HUES64 (cell line): ENCODE measurements at regions not wholly inside any gene's neighbourhood (a gene's known extent, or its start where the extent isn't known, plus 50 kb on each side); places are given as distances from the start of the nearest gene placed in this dataset.

ENCODE experiments used
- H3K27ac ChIP-seq: 2 replicates; pipeline ENCODE4 v1.7.0; 2013; ENCODE audit warnings: low read depth, low read length, inconsistent platforms
- H3K27me3 ChIP-seq: 2 replicates; pipeline ENCODE4 v1.6.1; 2013; ENCODE audit warnings: mild to moderate bottlenecking, low read length; ENCODE audit not compliant: insufficient read depth
- H3K36me3 ChIP-seq: 2 replicates; pipeline ENCODE4 v1.6.1; 2013; ENCODE audit warnings: mild to moderate bottlenecking, low read length; ENCODE audit not compliant: insufficient read depth
- H3K4me1 ChIP-seq: 2 replicates; pipeline ENCODE4 v1.6.1; 2013; ENCODE audit warnings: mild to moderate bottlenecking, low read length, moderate library complexity; ENCODE audit not compliant: insufficient read depth
- H3K4me3 ChIP-seq: 2 replicates; pipeline ENCODE4 v1.5.1; 2013; ENCODE audit warnings: mild to moderate bottlenecking, low read length, moderate library complexity
- H3K9ac ChIP-seq: 2 replicates; pipeline ENCODE4 v1.6.1; 2013; ENCODE audit warnings: mild to moderate bottlenecking, low read depth, low read length
- H3K9me3 ChIP-seq: 2 replicates; pipeline ENCODE4 v1.6.1; 2013; ENCODE audit warnings: low read depth, low read length; ENCODE audit not compliant: insufficient read depth
- WGBS: fragments of 150-250, 120-280 bp; methylation state at CpG from one replicate; pipeline ENCODE4 v1.1.7; 2013; ENCODE audit warnings: missing lambda C conversion rate; 5-methylcytosine and 5-hydroxymethylcytosine counted together

DNA sequence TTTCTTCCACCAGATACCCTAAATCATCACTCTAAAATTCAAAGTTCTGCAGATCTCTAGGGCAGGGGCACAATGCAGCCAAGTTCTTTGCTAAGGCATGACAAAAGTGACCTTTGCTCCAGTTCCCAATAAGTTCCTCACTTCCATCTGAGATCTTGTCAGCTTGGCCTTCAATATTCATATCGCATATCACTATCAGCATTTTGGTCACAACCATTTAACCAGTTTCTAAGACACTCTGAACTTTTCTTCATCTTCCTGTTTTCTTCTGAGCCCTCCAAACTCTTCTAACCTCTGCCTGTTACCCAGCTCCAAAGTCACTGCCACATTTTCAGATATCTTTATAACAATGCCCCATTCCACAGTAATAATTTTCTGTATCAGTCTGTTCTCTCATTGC, 452.6 kb upstream of the TRIB2 start:
- peaks cover 22% of the 10 kb centered on the region for H3K4me1 ChIP-seq
- WGBS: 85% methylated on average over 1 of the region's 1 CpG
- H3K36me3 ChIP-seq: no peaks in the 10 kb centered on the region
- peak overlapping the region; percentile 85; the same call in 1 of the 2 replicates for H3K27ac ChIP-seq
- H3K9me3 ChIP-seq: no peaks in the 10 kb centered on the region
- H3K27me3 ChIP-seq: no peaks in the 10 kb centered on the region
- no peak overlapping the region for H3K9ac ChIP-seq
- H3K4me3 ChIP-seq: no peak overlapping the region

DNA sequence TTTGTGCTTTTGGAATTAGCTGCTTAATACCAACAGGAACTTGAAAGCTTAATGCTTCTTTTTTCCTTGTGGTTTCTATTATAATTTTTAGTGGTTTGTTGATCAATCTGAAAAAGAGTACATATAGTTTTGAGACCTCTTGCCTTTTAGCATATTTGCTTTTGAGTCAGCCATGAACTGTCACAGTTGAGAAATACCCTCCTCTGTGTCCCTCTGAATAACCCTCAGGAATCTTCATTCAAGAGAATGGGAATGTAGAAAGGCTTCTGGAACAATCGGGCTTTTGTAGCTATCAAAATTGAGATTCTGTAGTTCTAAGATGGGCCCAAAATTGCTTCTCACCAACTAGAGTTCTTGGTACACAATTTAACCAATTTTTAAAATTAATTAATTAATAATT, 451.1 kb upstream of the TRIB2 start:
- Histone ChIP-seq H3K27ac (no peak overlapping the region), H3K9me3 (no peaks in the 10 kb centered on the region), H3K9ac (no peak overlapping the region), H3K4me1 (peaks cover 22% of the 10 kb centered on the region), H3K27me3 (no peaks in the 10 kb centered on the region), H3K36me3 (no peaks in the 10 kb centered on the region), H3K4me3 (no peak overlapping the region)
- WGBS: 100% methylated on average over 1 of the region's 1 CpG

DNA sequence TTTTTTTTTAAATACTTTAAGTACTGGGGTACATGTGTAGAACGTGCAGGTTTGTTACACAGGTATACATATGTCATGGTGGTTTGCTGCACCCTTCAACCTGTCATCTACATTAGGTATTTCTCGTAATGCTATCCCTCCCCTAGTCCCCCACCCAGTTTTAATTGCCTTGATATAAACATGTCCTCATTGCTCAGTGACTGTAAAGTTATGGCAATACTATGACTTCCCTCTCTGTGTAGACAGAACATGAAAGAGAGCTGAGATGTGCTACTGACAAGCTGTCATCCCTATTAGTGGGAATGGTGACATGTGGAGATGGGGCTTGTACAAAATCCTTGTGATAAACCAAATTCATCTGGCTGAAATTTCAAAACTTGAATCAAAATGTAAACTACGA, 449.7 kb upstream of the TRIB2 start:
- Histone ChIP-seq H3K9me3 (no peaks in the 10 kb centered on the region), H3K4me3 (no peak overlapping the region), H3K36me3 (no peaks in the 10 kb centered on the region), H3K27me3 (no peaks in the 10 kb centered on the region), H3K9ac (no peak overlapping the region), H3K4me1 (peaks cover 22% of the 10 kb centered on the region), H3K27ac (no peak overlapping the region)
- 95% methylated on average over 3 of the region's 3 CpGs for WGBS

DNA sequence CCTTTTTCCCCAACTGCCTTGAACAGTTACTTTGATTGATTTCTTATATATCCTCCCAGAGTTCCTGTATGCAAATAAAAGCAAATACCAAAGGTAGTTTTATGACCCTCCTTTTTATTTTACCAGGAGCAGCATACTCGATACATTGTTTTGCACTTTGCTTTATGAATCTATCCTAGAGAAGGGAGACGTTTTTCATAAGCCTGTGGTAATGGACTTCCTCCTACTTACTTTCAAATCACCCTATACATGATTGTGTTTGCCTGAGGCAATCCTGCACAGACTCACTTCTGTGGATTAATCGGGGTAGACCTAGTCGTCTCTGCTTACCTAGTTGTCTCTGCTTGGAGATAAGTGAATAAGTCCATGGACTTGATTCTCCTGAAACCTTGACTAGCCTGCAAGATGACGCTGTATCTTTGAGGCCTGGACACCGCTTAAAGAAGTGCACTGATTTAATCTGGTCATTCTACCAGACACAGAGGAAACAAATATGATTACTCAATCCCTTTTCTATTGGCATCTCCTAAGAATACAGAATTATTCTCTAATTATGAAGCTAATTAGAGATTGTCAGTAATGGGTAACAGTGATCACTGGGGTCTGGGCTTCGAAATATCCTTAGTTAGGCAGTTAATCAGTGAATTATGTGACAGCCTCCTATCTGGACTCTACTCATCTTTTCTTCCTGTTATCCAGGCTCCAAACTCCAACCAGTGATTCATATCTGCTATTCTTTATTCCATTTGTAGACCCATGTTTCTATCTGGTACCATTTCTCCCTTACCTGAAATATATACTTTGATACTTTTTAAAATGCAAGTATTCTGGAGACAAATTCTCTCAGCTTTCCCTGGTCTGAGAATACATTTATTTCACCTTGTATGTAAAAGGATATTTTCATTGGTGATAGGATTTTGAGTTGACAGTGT, 447.4 kb upstream of the TRIB2 start:
- Histone ChIP-seq H3K4me3 (no peak overlapping the region), H3K27ac (no peak overlapping the region), H3K4me1 (peaks cover 3% of the 10 kb centered on the region; the same call in 1 of the 2 replicates), H3K9ac (no peak overlapping the region), H3K27me3 (no peaks in the 10 kb centered on the region), H3K36me3 (no peaks in the 10 kb centered on the region), H3K9me3 (no peaks in the 10 kb centered on the region)
- 84% methylated on average over 7 of the region's 7 CpGs for WGBS

DNA sequence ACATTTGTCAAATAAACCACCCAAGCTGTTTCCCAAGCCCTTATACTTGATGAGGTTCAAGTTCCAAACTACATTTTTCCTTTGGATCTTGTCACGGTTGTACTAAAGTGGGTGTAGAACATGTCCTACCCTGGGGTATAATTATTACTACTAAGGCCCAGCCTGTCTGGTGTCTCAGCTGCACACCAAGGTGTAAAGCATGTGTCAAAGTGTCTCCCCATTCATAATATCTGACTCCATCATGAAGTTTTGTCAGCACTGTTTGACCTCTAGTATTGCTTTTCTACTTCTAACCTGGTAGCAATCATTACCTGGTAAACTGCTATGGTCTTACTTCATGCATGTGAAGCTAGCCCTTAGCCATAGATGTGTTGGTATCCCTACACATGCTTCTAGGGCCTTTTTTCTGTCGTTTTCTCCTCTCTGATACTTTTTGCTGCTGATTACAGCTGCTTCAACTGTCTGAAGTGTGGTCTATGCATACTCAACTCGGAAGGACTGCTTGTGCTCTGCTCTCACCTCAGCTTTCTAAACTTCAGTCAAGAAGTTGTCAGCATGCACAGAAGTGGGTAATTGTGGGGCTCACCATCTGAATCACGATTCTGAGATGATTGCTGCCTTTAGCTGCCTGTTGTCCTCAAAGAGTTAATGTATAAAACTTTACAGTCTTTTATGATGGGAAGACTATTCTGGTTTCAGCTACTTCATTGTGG, 445.7 kb upstream of the TRIB2 start:
- Histone ChIP-seq H3K9ac (no peak overlapping the region), H3K4me1 (no peaks in the 10 kb centered on the region), H3K36me3 (no peaks in the 10 kb centered on the region), H3K9me3 (no peaks in the 10 kb centered on the region), H3K27ac (no peak overlapping the region), H3K27me3 (no peaks in the 10 kb centered on the region), H3K4me3 (no peak overlapping the region)
- 84% methylated on average over 4 of the region's 4 CpGs for WGBS

DNA sequence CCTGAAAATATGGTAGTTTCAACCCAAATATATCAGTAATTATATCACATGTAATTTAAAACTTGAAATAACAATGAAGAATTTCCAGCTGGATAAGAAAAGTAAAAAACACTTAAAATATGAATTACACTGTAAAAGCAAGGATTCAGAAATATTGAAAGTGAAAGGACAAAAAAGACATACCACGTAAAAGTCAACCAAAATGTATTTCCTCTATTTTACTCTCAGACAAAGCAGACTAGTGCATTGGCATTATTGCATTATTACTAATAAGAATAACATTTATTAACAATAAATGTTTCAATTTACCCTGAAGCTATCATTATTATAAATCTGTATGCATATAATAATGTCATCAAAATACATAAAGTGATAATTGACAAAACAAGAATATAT, 445.1 kb upstream of the TRIB2 start:
- H3K27me3 ChIP-seq: no peaks in the 10 kb centered on the region
- no peak overlapping the region for H3K4me3 ChIP-seq
- no peaks in the 10 kb centered on the region for H3K36me3 ChIP-seq
- no peak overlapping the region for H3K27ac ChIP-seq
- H3K9ac ChIP-seq: no peak overlapping the region
- no peaks in the 10 kb centered on the region for H3K4me1 ChIP-seq
- WGBS: 100% methylated on average over 1 of the region's 1 CpG
- no peaks in the 10 kb centered on the region for H3K9me3 ChIP-seq

DNA sequence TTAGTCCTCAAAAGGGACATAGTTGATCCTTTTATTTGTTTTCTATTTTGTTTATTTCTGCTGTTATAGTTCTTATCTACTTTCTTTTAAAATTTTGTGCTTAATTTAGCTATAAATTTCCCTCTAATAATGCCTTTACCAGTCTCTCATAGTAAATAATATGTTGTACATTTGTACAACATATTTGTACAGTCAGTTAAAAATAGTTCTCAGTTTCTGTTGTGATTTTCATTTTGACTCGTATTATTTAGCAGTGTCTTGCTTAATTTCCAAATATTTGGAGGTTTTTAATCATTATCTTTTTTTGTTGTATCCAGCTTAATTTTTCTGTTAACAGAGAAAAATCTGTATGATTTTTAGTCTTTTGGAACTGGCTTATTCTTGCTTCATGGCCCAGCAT, 443.6 kb upstream of the TRIB2 start:
- H3K4me3 ChIP-seq: no peak overlapping the region
- 83% methylated on average over 1 of the region's 1 CpG for WGBS
- no peak overlapping the region for H3K9ac ChIP-seq
- no peaks in the 10 kb centered on the region for H3K36me3 ChIP-seq
- H3K4me1 ChIP-seq: peaks cover 9% of the 10 kb centered on the region
- H3K27me3 ChIP-seq: no peaks in the 10 kb centered on the region
- no peak overlapping the region for H3K27ac ChIP-seq
- H3K9me3 ChIP-seq: no peaks in the 10 kb centered on the region

DNA sequence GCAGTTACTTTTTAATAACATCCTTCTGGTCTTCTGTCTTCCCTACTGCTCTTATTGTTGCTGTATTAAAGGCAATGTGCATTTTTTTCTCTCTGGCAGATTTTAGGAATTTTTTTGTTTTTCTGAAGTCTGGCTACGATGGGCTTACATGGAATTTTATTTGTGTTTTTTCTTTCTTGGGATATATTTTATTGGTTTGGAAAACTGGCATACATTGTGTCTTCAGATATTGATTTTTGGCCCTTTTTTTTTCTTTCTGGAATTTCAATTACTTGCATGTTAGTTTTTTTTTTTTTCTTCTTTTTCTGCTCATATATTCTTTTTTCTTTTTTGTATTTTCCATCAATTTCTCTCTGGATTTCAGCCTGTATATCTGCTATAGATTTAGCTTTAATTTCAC, 442.1 kb upstream of the TRIB2 start:
- Histone ChIP-seq H3K9me3 (no peaks in the 10 kb centered on the region), H3K27me3 (no peaks in the 10 kb centered on the region), H3K4me1 (peaks cover 9% of the 10 kb centered on the region), H3K4me3 (no peak overlapping the region), H3K9ac (no peak overlapping the region), H3K36me3 (no peaks in the 10 kb centered on the region), H3K27ac (no peak overlapping the region)
- 90% methylated on average over 1 of the region's 1 CpG for WGBS

DNA sequence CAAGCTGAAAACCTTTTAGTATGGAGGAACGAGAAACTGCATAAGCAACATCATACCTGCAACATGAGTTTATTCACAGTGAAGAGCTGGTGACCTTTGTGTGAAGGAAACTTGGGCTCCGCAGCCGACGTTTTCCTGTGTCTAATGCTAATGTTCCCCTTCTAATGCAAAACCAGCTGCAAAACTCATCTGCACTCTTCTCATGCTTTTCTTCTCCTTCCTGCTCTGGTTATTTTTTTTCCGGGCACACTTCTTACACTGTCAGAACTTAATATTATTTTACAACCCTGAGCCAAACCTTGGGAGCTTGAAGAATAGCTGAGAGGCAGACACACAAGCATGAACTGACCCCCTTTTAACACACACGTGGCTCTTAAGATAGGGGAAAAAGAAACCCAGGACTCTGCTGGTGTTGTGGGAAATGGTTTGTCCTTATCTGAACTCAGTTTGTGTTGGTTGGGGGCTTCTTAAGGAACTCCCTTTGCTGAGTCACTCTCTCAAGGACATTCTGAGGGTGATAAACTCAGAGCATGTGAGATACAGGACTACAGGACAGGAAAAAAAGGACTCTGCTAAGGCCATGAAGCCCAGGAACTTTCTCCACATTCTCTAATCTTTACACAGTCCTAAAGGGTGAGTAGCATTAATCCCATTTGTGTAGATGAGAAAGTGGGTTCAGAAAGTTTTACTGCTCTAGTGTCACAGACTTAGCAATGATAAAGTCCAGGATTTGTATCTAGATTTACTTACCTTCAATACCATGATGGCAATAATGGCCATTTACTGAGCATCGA, 439.3 kb upstream of the TRIB2 start:
- H3K27ac ChIP-seq: no peak overlapping the region
- H3K9me3 ChIP-seq: no peaks in the 10 kb centered on the region
- no peaks in the 10 kb centered on the region for H3K36me3 ChIP-seq
- H3K9ac ChIP-seq: no peak overlapping the region
- H3K27me3 ChIP-seq: no peaks in the 10 kb centered on the region
- WGBS: 57% methylated on average over 7 of the region's 7 CpGs
- peaks cover 9% of the 10 kb centered on the region for H3K4me1 ChIP-seq
- H3K4me3 ChIP-seq: no peak overlapping the region

DNA sequence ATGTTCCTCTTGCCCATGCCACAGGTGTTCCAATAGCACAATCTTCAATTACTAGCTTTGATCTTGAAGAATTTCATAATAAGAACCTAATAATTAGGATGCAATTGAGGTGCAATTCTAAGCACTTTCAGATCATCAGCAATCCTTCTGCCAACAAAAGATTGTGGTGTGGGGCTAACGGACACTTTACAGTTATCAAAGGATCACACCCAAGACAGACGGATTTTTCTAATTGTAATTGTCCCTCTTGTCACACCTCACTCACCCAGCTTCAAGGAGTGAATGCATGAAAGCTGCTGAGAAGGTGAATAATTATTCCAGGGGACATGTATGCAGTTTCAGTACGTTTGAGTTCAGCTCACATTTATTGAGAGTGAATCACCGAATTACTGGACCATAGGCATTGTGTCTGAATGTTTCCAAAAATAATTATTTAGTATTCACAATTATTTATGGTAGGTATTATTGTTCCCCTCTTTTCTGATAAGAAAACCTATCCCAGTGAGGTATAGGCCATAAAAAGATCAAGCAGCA, 438.5 kb upstream of the TRIB2 start:
- H3K9ac ChIP-seq: no peak overlapping the region
- no peak overlapping the region for H3K4me3 ChIP-seq
- no peak overlapping the region for H3K27ac ChIP-seq
- H3K36me3 ChIP-seq: no peaks in the 10 kb centered on the region
- WGBS: 97% methylated on average over 3 of the region's 4 CpGs
- H3K4me1 ChIP-seq: peaks cover 9% of the 10 kb centered on the region
- H3K27me3 ChIP-seq: no peaks in the 10 kb centered on the region
- H3K9me3 ChIP-seq: no peaks in the 10 kb centered on the region
